PC-9 (cell line): ENCODE measurements at regions not wholly inside any gene's neighbourhood (a gene's known extent, or its start where the extent isn't known, plus 50 kb on each side); places are given as distances from the start of the nearest gene placed in this dataset.

ENCODE experiments used
- CTCF ChIP-seq: fragments of 200-600 bp; sonication (generic); conservative IDR thresholded peaks from 2 replicates; pipeline ENCODE4 v1.6.1; 2017; ENCODE audit warnings: mixed run types, antibody characterized with exemption, mild to moderate bottlenecking, moderate library complexity
- EZH2 ChIP-seq: fragments of 200-600 bp; sonication (generic); IDR thresholded peaks from 2 replicates; pipeline ENCODE4 v1.8.0; 2017; ENCODE audit warnings: antibody characterized with exemption, low read depth

- TF ChIP-seq CTCF, result no peak
- TF ChIP-seq EZH2, result no peak
Measured at GRCh38 chr2:83115155-83115554, 1343.9 kb downstream of the SUCLG1 start.
